PC-9 (cell line): ENCODE measurements at regions not wholly inside any gene's neighbourhood (a gene's known extent, or its start where the extent isn't known, plus 50 kb on each side); places are given as distances from the start of the nearest gene placed in this dataset.

Experiments used
- EZH2 ChIP-seq: fragments of 200-600 bp; sonication (generic); IDR thresholded peaks from 2 replicates; pipeline ENCODE4 v1.8.0; 2017; ENCODE audit warnings: antibody characterized with exemption, low read depth
- TF ChIP-seq, protein P1 (sequence below): fragments of 200-600 bp; sonication (generic); conservative IDR thresholded peaks from 2 replicates; pipeline ENCODE4 v1.6.1; 2017; ENCODE audit warnings: mixed run types, antibody characterized with exemption, mild to moderate bottlenecking, moderate library complexity

DNA sequence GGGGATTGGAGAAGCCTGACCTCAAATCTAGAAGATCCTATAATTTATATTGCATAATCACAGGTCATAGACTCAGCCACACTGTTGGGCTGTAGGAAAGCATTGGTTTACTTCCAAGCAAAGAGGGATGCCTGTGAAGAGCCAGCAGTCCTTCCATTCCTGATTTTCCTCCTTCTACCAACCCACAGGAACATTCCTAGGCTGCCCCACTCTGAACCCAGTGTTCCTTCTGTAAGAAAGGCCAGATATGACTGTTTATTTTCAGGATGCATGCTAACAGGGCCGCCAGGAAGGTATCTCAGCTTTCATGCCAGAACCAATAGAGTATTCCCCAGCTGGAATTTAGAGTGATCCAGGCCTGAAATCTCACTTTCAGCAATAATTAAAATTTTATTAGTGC lies 197.1 kb downstream of the ETS1 start:
- TF ChIP-seq, protein P1, sequence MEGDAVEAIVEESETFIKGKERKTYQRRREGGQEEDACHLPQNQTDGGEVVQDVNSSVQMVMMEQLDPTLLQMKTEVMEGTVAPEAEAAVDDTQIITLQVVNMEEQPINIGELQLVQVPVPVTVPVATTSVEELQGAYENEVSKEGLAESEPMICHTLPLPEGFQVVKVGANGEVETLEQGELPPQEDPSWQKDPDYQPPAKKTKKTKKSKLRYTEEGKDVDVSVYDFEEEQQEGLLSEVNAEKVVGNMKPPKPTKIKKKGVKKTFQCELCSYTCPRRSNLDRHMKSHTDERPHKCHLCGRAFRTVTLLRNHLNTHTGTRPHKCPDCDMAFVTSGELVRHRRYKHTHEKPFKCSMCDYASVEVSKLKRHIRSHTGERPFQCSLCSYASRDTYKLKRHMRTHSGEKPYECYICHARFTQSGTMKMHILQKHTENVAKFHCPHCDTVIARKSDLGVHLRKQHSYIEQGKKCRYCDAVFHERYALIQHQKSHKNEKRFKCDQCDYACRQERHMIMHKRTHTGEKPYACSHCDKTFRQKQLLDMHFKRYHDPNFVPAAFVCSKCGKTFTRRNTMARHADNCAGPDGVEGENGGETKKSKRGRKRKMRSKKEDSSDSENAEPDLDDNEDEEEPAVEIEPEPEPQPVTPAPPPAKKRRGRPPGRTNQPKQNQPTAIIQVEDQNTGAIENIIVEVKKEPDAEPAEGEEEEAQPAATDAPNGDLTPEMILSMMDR = no peak
- TF ChIP-seq EZH2 = no peak
